MM.1S (cell line): ENCODE measurements at regions not wholly inside any gene's neighbourhood (a gene's known extent, or its start where the extent isn't known, plus 50 kb on each side); places are given as distances from the start of the nearest gene placed in this dataset.

Experiments used
- CTCF ChIP-seq: fragments of 300-600 bp; sonication (generic); IDR thresholded peaks from 2 replicates; pipeline ENCODE4 v1.5.1; 2016; ENCODE audit warnings: antibody characterized with exemption, low read length, mixed read lengths
- EZH2 ChIP-seq: fragments of 300-600 bp; sonication (generic); optimal IDR thresholded peaks from 2 replicates; pipeline ENCODE3; 2017; ENCODE audit warnings: low read depth, mild to moderate bottlenecking, antibody characterized with exemption, low read length, mixed read lengths
- EZH2phosphoT487 ChIP-seq: fragments of 300-600 bp; sonication (generic); IDR thresholded peaks from 2 replicates; pipeline ENCODE4 v1.6.1; 2018; ENCODE audit warnings: antibody characterized with exemption, low read length

GRCh38 chrX:120014354-120015130, 62.9 kb downstream of the RHOXF2B start:
- no peak for TF ChIP-seq CTCF
- TF ChIP-seq EZH2: no peak
- TF ChIP-seq EZH2phosphoT487: no peak
